NCI-H1092 (cell line): ENCODE measurements at regions not wholly inside any gene's neighbourhood (a gene's known extent, or its start where the extent isn't known, plus 50 kb on each side); places are given as distances from the start of the nearest gene placed in this dataset.
"Not testable (repeated sequence)": the region's sequence is repeated elsewhere in the genome, so short reads cannot be mapped to it uniquely, and the experiment has no call there.

Source experiments
- DNase-seq: peaks from one replicate; lab custom pipeline; 2025; lab: John Stamatoyannopoulos, UW

DNA sequence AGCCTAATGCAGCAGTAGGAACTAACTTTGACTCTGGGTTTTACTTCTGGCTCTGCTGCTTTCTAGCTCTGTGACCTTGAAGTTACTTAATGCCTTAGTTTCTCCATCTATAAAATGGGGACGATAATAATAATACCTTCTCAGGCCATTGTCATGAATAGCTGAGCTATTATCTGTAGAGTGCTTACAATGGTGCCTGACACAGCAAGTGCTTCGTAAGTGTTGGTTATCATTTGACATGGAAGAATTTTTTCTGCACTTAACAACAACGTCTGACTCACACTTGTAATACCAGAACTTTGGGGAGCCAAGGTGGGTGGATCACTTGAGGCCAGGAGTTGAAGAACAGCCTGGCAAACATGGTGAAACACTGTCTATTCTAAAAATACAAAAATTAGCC, 140.5 kb downstream of the ARL4A start:
- DNase-seq, result no peak

DNA sequence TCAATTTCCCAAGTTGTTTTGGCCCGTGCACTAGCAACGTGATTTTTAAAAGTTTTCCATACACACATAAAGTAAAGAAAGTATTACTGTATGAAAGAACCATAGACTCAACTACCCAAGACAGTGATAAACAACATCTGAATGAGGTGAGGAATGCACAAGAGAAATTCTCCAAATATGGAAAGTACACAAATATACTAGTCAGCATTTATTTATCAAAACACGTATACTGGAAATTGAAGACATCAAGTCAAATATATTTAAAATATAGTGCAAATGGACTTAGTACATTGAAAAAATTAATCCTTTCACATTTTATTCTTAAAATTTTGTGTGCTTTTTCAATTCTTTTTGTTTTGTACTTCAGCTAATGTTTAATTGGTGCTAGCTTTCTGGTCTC, 143.6 kb downstream of the ARL4A start:
- DNase-seq, result no peak

DNA sequence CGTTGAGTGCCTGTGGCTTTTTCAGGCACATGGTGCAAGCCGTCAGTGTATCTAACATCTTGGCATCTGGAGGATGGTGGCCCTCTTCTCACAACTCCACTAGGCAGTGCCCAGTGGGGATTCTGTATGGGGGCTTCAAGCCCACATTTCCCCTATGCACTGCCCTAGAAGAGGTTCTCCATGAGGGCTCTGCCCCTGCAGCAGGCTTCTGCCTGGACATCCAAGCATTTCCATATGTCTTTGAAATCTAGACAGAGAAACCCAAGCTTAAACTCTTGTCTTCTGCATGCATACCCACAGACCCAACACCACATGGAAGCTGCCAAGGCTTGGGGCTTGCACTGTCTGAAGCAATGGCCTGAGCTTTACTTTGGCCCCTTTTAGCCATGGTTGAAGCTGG, 146.4 kb downstream of the ARL4A start:
- no peak for DNase-seq

DNA sequence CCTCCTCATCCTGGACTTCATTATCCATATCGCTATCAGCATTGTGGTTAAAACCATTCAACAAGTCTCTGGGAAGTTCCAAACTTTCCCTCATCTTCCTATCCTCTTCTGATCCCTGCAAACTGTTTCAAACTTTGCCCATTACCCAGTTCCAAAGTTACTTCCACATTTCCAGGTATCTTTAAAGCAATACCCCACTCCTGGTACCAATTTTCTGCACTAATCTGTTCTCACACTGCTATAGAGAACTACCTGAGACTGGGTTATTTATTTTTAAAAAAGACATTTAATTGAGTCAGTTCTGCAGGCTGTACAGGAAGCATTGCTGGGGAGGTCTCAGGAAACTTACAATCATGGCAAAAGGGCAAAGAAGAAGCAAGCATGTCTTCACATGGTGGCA, 147.3 kb downstream of the ARL4A start:
- no peak for DNase-seq

DNA sequence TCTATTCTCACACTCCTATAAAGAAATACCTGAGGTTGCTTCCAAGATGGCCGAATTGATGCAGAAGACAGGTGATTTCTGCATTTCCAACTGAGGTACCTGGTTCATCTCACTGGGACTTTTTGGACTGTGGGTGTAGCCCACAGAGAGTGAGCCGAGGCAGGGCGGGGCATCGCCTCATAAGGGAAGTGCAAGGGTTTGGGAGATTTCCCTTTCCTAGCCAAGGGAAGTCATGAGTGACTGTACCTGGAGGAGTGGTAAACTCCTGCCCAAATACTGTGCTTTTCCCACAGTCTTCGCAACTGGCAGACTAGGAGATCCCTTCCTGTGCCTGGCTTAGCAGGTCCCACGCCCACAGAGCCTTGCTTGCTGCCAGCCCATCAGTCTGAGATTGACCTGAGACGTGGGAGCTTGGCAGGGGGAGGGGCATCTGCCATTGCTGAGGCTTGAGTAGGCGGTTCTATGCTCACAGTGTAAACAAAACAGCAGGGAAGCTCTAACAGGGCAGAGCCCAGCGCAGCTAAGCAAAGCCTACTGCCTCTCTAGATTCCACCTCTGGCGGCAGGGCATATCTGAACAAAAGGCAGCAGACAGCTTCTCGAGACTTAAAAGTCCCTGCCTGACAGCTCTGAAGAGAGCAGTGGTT, 152.2 kb downstream of the ARL4A start:
- no peak for DNase-seq

DNA sequence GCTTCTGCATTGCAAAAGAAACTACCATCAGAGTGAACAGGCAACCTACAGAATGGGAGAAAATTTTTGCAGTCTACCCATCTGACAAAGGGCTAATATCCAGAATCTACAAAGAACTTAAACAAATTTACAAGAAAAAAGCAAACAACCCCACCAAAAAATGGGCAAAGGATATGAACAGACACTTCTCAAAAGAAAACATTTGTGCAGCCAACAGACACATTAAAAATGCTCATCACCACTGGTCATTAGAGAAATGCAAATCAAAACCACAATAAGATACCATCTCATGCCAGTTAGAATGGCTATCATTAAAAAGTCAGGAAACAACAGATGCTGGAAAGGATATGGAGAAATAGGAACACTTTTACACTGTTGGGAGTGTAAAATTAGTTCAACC, 157.3 kb downstream of the ARL4A start:
- not testable (repeated sequence) for DNase-seq

DNA sequence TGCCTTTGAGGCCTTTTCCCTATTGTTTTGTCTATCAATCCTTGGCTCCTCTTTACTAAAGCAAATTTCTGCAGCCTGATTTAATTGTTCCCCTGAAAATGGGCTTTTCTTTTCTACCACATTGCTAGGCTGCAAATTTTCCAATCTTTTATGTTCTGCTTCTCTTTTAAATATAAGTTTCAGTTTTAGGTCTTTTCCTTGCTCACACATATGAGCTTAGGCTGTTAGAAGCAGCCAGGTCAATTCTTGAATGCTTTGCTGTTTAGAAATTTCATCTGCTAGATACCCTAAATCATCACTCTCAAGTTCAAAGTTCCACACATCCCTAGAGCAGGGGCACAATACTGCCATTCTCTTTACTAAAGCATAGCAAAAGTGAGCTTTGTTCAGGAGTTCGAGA, 159.6 kb downstream of the ARL4A start:
- no peak for DNase-seq

DNA sequence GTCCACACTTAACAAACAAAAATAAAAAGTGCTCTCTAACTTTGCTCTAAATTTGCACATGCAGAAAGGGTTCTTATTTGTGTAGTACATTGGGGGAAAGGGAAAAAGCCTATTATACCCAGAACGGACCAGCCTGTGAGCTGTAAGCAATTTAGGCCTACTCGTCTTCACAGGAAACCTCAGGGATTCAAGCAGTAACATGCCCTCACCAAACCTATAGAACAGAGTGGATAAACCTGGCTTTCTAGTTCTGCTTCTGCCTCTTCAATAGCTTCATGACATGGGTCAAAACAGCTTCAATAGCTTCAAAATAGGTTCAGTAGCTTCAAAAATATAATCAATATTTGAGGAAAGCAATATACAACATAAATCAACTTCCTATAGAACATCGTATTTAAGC, 163.7 kb downstream of the ARL4A start:
- no peak for DNase-seq

DNA sequence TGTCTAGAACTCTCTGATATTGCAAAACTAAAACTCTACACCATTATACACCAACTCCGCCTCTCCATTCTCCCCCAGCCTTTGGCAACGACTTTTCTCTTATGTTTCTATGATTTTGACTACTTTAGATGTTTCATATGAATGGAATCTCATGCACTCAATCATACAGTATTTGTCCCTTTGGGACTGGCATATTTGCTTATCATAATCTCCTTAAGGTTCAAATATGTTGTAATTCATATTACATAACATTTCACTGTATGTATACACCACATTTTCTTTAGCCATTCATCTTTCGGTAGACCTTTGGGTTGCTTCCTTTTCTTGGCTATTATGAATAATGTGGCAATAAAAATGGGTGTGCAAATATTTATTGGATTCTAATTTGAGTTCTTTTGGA, 164.4 kb downstream of the ARL4A start:
- DNase-seq, result no peak

DNA sequence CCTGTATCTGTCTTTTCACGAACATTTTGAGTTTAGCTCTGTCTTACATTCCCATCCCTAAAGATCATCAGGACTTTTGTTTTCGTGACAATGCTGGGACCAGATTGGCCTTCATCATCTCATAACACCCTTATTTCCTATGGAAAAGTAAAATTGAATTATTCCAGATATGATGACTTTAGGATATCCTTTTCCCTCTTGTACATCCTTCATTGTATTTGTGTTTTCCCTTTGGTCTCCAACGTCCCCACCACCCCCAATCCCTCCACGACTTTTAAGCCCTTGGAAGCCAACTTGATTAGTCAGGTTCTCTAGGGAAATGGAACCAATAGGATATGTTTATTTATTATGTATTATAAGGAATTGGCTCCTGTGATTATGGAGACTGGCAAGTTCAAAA, 167.6 kb downstream of the ARL4A start:
- no peak for DNase-seq

DNA sequence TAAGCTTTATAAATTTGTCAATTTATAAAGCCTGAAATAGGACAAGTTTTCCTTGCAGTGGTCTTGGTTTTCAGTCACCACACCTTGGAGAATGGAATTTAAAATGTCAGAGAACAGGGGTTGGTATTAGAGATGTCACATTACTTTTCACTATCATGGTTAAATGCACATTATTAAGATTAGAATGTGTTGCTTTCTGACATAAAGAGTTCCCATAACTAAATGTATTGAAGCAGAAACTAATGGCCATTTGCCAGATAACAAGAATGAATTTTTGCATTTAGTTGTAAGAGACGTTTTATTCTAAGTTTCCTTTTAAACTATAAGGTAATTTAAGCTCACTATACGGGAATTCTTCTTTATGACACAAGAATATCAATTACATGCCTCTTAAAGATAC, 172.3 kb downstream of the ARL4A start:
- no peak for DNase-seq

DNA sequence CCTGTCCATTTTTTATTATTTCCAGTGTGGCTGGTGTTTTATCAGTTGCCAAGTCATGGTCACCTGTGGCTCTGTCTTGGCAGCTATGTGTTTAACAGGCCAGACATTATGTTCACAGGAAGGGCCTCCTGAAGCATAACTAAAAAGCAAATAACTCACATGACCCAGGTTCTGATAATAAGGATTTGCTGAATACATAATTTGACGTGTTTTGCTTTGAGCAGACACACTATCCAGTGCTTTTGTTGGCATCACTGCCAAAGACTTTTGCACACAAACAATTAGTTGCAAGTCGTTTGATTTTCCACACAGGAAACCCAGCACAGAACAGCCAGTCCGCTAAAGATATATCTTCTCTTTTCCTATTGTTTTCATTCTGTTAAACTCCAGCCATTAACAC, 173.6 kb downstream of the ARL4A start:
- DNase-seq, result peak; percentile 8

DNA sequence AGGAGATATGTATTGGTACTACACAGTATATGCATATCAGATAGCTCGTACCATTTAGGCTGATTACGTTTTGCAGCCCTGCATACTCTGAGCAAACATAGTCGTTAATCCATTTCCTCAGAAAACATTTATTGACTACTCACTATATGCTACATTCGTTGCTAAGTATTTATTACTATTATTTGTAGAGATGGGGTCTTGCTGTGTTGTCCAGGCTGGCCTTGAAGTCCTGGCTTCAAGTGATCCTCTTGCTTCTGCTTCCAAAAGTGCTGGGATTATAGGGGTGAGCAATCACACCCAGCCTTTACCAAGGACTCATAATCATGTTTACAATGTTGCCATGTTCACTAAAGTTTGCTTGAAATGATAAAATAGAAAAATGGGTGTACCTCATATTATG, 174.7 kb downstream of the ARL4A start:
- DNase-seq, result no peak

DNA sequence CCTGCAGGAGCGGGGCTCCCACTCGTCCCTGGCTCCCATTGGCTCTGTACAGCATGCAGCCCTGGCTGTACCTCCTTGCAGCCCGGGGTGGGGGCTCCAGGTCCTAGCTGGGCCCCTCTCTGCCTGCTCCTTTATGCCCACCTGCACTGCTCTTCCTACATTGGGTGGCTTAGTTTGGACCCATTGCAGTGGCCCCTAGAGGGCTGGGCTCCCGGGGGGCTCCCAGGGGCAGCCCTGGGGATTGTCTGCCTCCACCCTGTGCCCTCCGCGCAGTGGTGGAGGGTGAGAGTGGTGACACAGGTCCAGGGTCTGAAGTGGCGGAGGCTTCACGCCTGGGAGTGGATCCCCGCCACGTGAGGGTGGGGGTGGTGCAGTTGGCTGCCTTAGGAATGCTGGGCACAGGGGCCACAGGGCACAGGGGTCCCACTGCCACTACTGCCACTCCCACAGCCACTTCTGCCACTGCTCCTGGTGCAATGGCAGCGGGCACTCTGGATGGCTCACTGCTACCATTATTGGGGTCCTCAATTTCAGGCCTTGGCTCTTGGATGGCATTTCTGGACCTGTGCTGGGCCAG, 177.1 kb downstream of the ARL4A start:
- DNase-seq, result no peak

DNA sequence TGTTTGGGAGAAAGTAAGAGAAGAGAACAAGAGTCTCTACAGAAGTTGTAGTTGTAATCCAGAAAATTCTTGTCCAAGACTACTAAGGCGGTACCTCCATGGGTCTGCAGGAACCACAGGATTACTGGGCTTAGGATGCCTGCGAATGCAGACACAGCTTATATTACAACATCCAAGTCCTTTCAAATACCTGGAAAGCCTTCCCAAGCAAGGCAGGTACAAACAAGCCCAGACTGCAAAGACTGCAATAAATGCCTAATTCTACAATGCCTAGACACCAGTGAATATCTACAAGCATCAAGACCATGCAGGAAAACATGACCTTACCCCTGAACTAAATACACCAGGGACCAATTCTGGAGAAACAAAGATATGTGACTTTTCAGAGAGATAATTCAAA, 178.2 kb downstream of the ARL4A start:
- no peak for DNase-seq

DNA sequence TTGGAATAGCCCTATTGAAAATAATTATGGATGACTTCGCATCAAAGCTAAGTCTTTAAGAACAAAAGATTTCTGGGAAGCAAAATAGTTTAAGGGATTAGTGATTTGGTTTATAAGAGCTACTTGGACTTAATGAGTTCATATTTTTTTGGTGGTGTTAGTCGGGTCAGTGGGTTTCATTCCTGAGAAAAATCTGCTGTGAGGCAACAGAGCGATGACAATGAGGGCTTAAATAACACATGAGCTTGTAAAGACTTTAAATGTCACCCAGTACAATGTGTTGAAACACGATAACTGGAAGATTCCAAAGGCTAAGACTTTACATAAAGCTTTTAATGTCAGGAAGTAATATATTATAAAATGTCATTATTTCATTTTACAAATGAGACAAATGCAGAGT, 178.8 kb downstream of the ARL4A start:
- no peak for DNase-seq

DNA sequence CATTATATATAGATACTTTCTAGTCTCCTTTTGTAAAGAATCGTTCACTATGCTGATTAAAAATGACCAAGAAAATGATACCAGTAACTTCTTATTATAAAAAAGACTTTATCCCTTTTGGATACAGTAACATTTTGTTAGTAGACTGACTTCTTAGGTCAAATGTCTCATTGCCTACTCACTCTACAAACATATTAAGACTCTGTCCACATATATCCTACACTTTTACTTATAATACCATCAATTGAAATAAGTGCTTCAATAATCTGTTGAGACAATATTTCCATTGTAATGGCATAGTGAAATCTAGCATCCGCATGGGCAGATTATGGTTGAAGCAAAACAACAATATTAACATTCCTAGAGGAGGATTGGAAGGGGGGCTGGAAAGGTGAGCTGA, 180.6 kb downstream of the ARL4A start:
- DNase-seq, result no peak

DNA sequence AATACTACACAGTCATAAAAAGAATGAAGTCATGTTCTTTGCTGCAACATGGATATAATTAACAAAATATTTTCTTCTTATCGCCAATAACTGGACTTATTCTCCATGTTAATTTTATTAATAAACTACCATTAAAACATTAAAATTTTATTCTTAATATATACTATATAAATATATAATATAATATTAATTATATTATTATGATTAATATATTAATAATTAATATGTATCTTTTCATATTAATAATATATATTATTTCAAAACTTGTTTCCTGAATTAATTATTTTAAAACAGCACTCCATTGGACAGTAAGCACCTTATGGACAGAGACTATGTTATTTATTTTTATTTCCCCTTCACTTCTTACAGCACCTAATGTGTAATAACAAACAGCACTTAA, 182.8 kb downstream of the ARL4A start:
- no peak for DNase-seq

DNA sequence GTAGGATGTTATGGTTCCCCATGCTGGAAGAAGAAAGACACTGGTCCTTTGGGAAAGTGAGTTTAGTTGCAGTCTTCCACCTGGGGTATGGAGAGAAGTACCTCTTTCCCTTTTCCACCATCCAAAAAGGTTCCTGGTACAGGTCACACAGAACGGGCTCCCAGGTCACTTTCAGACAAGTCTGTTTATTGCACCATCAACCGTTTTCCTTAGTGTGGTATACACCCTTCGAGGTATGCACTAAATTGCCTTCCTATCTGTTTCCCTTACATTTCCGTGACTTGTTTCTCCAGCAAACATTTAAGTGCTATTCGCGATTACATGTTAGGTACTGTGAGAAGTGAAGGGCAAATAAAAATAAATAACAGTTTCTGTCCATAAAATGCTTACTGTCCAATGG, 185.1 kb downstream of the ARL4A start:
- DNase-seq, result no peak

DNA sequence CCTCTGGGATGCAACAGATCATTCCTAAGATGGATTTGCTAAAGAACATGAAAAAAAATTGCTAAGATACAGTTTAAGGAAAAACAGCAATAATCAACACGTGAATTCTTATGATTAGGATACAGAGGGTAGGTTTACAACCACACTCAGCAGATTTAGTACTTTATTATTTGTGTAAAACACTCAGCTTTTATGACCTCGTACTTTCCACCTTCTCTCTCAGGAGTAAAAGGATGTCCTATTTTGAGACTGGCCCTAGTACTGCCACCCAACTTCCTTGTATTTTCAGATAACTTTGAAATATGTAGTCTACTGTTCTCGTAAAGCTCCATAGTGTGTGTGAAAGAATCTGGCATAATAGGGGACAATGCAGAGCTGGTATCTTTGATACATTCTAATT, 186.1 kb downstream of the ARL4A start:
- no peak for DNase-seq

DNA sequence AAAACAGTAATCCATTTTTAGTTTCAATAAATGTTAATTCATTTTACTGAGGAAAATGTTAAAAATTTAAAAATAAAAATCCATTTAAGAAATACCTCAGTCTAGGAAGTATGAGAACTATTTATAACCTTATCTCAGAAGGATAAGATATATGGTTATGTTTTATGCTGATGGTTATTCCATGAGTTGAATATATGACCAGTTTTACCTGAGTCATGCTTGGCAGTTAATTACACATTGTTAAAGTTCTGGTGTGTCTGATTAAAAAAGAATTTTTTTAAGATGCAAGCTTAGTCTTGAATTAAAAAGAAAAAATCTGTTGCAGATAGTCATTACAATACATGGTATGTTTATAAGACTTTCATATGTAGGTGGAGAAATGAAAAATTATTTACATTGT, 191.7 kb downstream of the ARL4A start:
- no peak for DNase-seq

DNA sequence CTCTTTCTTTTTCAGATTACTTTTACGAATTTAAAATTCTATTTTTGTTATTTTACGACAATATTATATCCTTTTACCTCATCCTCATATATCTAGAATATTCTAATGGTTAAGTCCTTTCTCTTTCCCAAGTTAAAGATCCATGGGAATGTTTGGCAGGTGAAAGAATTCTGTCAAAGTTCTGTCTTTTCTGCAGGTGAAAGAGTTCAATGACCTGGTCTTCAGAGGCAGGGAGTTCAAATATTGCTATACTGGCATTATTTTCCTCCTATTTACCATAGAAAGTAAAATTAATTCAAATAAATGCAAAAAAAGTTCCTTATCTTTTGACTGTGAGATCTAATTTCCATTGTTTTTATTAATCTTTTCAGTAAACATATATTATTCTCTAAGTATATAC, 194.3 kb downstream of the ARL4A start:
- no peak for DNase-seq

DNA sequence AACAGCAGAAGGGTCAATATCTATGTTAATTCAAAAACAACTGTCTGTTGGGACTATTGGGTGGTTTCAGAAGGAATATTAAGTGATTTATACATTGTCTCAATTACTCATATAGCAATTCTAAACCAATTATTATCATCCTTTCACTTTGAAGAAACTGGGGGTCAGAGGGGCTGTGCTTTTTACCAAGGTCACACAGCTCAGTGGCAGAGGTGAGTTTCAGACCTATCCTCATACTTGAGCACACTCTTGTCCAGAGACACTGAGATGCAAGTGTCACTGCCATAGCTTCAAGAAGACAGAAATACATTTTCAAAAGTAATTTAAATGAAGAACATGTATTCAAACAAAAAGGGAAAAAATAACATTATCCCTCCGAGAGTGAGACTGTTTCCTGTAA, 195.3 kb downstream of the ARL4A start:
- no peak for DNase-seq

DNA sequence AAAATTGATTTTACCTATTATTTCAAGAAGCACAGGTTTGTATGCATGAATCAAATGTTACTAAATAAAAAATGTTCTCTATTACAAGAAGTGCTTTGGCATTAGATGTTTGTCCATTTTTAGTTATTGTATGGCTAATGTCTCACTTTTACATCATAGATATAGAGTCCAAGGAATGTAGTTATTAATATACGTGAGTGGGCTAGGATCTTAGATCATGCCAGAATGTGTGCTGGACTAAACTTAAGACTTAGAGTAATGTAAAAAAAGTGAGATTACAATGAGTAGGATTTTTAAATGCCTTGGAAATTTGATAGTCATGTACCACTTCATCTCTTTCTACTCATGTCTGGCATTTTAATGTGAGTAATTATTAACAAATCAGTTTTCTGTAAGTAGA, 196.6 kb downstream of the ARL4A start:
- DNase-seq, result no peak
